ENCODE measurements at regions not wholly inside any gene's neighbourhood (a gene's known extent, or its start where the extent isn't known, plus 50 kb on each side); places are given as distances from the start of the nearest gene placed in this dataset.

GRCh38 chr2:236782938-236783337 is 213.3 kb downstream of the ACKR3 start:
- no peak for TF ChIP-seq EZH2 (IDR thresholded peaks at IDR 0.05)
- no peak for TF ChIP-seq POLR2AphosphoS5 (IDR thresholded peaks at IDR 0.05; ENCODE audit: borderline replicate concordance, low read depth, low read length)
- TF ChIP-seq FOXP2 (optimal IDR thresholded peaks at IDR 0.05; ENCODE audit: control extremely low read depth, extremely low read length, insufficient read depth) = no peak
